Calu3 (cell line): ENCODE measurements at regions not wholly inside any gene's neighbourhood (a gene's known extent, or its start where the extent isn't known, plus 50 kb on each side); places are given as distances from the start of the nearest gene placed in this dataset.

Source experiments
- BruUV-seq: library from RNA; stranded (reverse); fragments of 400-500 nt; replicated peaks from 2 replicates; lab custom pipeline; 2021; lab: Mats Ljungman, UMichigan
- CTCF ChIA-PET: fragments of 300-600 bp; sonication (Branson Sonifier 250); formaldehyde crosslinking; loops from one replicate; lab custom pipeline; 2022; ENCODE audit warnings: antibody characterized with exemption; lab: Charles Lee
- DNase-seq: peaks from one replicate; pipeline ENCODE4 v3.0.0; 2022
- H3K27ac Mint-ChIP-seq: one replicate; pipeline ENCODE4 v1.8.0; 2022; ENCODE audit warnings: mixed read lengths; ENCODE audit not compliant: unreplicated experiment
- H3K27me3 Mint-ChIP-seq: one replicate; pipeline ENCODE4 v1.8.0; 2022; ENCODE audit warnings: mixed read lengths; ENCODE audit not compliant: unreplicated experiment
- H3K36me3 Mint-ChIP-seq: one replicate; pipeline ENCODE4 v1.8.0; 2022; ENCODE audit warnings: mild to moderate bottlenecking, moderate library complexity, mixed read lengths; ENCODE audit not compliant: insufficient read depth, unreplicated experiment
- H3K4me1 Mint-ChIP-seq: one replicate; pipeline ENCODE4 v1.8.0; 2022; ENCODE audit warnings: mild to moderate bottlenecking, low read depth, mixed read lengths; ENCODE audit not compliant: unreplicated experiment
- H3K4me3 Mint-ChIP-seq: one replicate; pipeline ENCODE4 v1.8.0; 2022; ENCODE audit warnings: mild to moderate bottlenecking, low read depth, moderate library complexity, mixed read lengths; ENCODE audit not compliant: unreplicated experiment
- H3K9me3 Mint-ChIP-seq: one replicate; pipeline ENCODE4 v1.8.0; 2022; ENCODE audit warnings: low read depth, mixed read lengths; ENCODE audit not compliant: unreplicated experiment
- CTCF ChIP-seq: fragments of 200-600 bp; IDR thresholded peaks from one replicate; pipeline ENCODE4 v1.8.0; 2022; ENCODE audit warnings: antibody characterized with exemption; ENCODE audit not compliant: unreplicated experiment
- intact Hi-C: fragments of 100-400 bp; cut with micrococcal nuclease; formaldehyde crosslinking; loops from one replicate; pipeline ENCODE4 v1.10.0; 2022; ENCODE audit not compliant: unreplicated experiment

GRCh38 chr4:117422297-117422696 is 336.9 kb upstream of the TRAM1L1 start:
- Mint-ChIP-seq H3K4me3 (no peak overlapping the region), H3K27ac (no peak overlapping the region), H3K27me3 (no peaks in the 10 kb centered on the region), H3K36me3 (no peaks in the 10 kb centered on the region), H3K9me3 (no peaks in the 10 kb centered on the region), H3K4me1 (peaks cover 8% of the 10 kb centered on the region)
- no peak for DNase-seq
- no TSS peak for BruUV-seq
- TF ChIP-seq CTCF, result no peak
- CTCF ChIA-PET, result no interaction called here
- intact Hi-C loops, result no loop called here

- CTCF ChIA-PET, result no interaction called here
- Mint-ChIP-seq H3K9me3 (no peaks in the 10 kb centered on the region), H3K27me3 (no peaks in the 10 kb centered on the region), H3K27ac (no peak overlapping the region), H3K4me1 (no peaks in the 10 kb centered on the region), H3K4me3 (no peak overlapping the region), H3K36me3 (no peaks in the 10 kb centered on the region)
- TF ChIP-seq CTCF, result no peak
- no TSS peak for BruUV-seq
- intact Hi-C loops, result no loop called here
- no peak for DNase-seq
These were observed 340.3 kb upstream of the TRAM1L1 start for GRCh38 chr4:117425636-117426035.

- Mint-ChIP-seq H3K27me3 (no peaks in the 10 kb centered on the region), H3K27ac (no peak overlapping the region)
- BruUV-seq, result no TSS peak
These were observed 343.2 kb upstream of the TRAM1L1 start for GRCh38 chr4:117428536-117428935.

GRCh38 chr4:117429061-117429460 is 343.7 kb upstream of the TRAM1L1 start:
- H3K4me1 Mint-ChIP-seq, result peaks cover 3% of the 10 kb centered on the region
- no peak for TF ChIP-seq CTCF
- H3K4me3 Mint-ChIP-seq, result no peak overlapping the region
- H3K9me3 Mint-ChIP-seq, result no peaks in the 10 kb centered on the region
- DNase-seq, result no peak
- CTCF ChIA-PET, result no interaction called here
- H3K27ac Mint-ChIP-seq, result no peak overlapping the region
- intact Hi-C loops, result no loop called here
- H3K36me3 Mint-ChIP-seq, result no peaks in the 10 kb centered on the region
- BruUV-seq, result no TSS peak
- no peaks in the 10 kb centered on the region for H3K27me3 Mint-ChIP-seq

More at GRCh38 chr4:117428536-117428935, 343.2 kb upstream of the TRAM1L1 start:
- H3K4me1 Mint-ChIP-seq, result no peaks in the 10 kb centered on the region
- no peak for TF ChIP-seq CTCF
- intact Hi-C loops, result no loop called here
- H3K9me3 Mint-ChIP-seq, result no peaks in the 10 kb centered on the region
- no peaks in the 10 kb centered on the region for H3K36me3 Mint-ChIP-seq
- CTCF ChIA-PET, result no interaction called here
- H3K4me3 Mint-ChIP-seq, result no peak overlapping the region
- no peak for DNase-seq
